Endothelial cell of umbilical vein (primary cell): ENCODE measurements at regions not wholly inside any gene's neighbourhood (a gene's known extent, or its start where the extent isn't known, plus 50 kb on each side); places are given as distances from the start of the nearest gene placed in this dataset.
A peak's percentile ranks its signal among the peaks of the same experiment; 100 is the strongest.

Experiments
- BruUV-seq: library from RNA; stranded (reverse); fragments of 400-500 nt; replicated peaks from 2 replicates; lab custom pipeline; 2021; lab: Mats Ljungman, UMichigan
- CTCF ChIA-PET: fragments of 300-600, 350-600 bp; sonication (Branson Sonifier 250); formaldehyde crosslinking; loops from one replicate; lab custom pipeline; 2021; ENCODE audit warnings: antibody characterized with exemption, inconsistent platforms; lab: Charles Lee
- POLR2A ChIA-PET: fragments of 300-600, 350-600 bp; sonication (Branson Sonifier 250); formaldehyde crosslinking; loops from one replicate; lab custom pipeline; 2021; ENCODE audit warnings: antibody characterized with exemption, inconsistent platforms; lab: Charles Lee
- DNase-seq: peaks from one replicate; pipeline ENCODE4 v3.0.0-alpha.2; 2011; ENCODE audit warnings: low read depth, low spot score
- FAIRE-seq: peaks from 2 replicates; lab custom pipeline; 2011; peaks lifted over from hg19 to GRCh38; lab: Jason Lieb, UNC
- H2AFZ ChIP-seq: 2 replicates; pipeline ENCODE4 v1.6.0; 2012; ENCODE audit warnings: low read depth, low read length, control low read depth, inconsistent platforms
- H3K27ac ChIP-seq: 2 replicates; pipeline ENCODE4 v1.5.1; 2011; ENCODE audit warnings: low read depth, mild to moderate bottlenecking, control low read depth, low read length, moderate library complexity; ENCODE audit not compliant: insufficient read depth
- H3K27me3 ChIP-seq, 2 experiments: 2 replicates each; pipeline versions ENCODE4 v1.6.0 to v1.6.1; 2011; ENCODE audit warnings: low read length in 2 of 2, mixed read lengths in 1 of 2; ENCODE audit not compliant: control insufficient read depth in 2 of 2, insufficient read depth in 2 of 2
- H3K36me3 ChIP-seq, 2 experiments: 2 replicates in 1 of 2; 3 replicates in 1 of 2; pipeline ENCODE4 v1.5.1; 2011; ENCODE audit warnings: low read length in 2 of 2, mild to moderate bottlenecking in 1 of 2, moderate library complexity in 1 of 2; ENCODE audit not compliant: control insufficient read depth in 2 of 2, insufficient read depth in 2 of 2; ENCODE audit errors: extremely low read depth in 1 of 2
- H3K4me1 ChIP-seq: 3 replicates; pipeline ENCODE4 v1.5.1; 2011; ENCODE audit warnings: mild to moderate bottlenecking, low read length; ENCODE audit not compliant: control insufficient read depth, insufficient read depth; ENCODE audit errors: extremely low read depth
- H3K4me2 ChIP-seq: 2 replicates; pipeline ENCODE4 v1.6.1; 2011; ENCODE audit warnings: low read length, control low read depth, mixed read lengths; ENCODE audit not compliant: insufficient read depth
- H3K4me3 ChIP-seq, 3 experiments: fragments of 200-600 bp in 1 of 3; sonication (generic), shearing (Covaris generic) in 1 of 3; replicated peaks in 1 of 3; 2 replicates each; pipeline ENCODE4 v1.5.1; 2011 to 2016; ENCODE audit warnings: control low read depth in 3 of 3, low read length in 3 of 3, mild to moderate bottlenecking in 2 of 3, inconsistent platforms in 1 of 3, low read depth in 1 of 3, moderate library complexity in 1 of 3; ENCODE audit not compliant: insufficient read depth in 1 of 3
- H3K79me2 ChIP-seq: 2 replicates; pipeline ENCODE4 v1.6.0; 2012; ENCODE audit warnings: low read length, inconsistent platforms; ENCODE audit not compliant: control insufficient read depth, insufficient read depth
- H3K9ac ChIP-seq: replicated peaks from 2 replicates; pipeline ENCODE3; 2011; ENCODE audit warnings: low read length, control low read depth; ENCODE audit not compliant: insufficient read depth; ENCODE audit errors: extremely low read depth
- H3K9me1 ChIP-seq: replicated peaks from 3 replicates; pipeline ENCODE4 v1.6.0; 2011; ENCODE audit warnings: mild to moderate bottlenecking, low read length; ENCODE audit not compliant: control insufficient read depth, insufficient read depth; ENCODE audit errors: extremely low read depth
- H3K9me3 ChIP-seq: replicated peaks from 2 replicates; pipeline ENCODE4 v1.5.1; 2012; ENCODE audit warnings: low read length, inconsistent platforms; ENCODE audit not compliant: control insufficient read depth, insufficient read depth
- H4K20me1 ChIP-seq: replicated peaks from 2 replicates; pipeline ENCODE3; 2011; ENCODE audit warnings: mild to moderate bottlenecking, low read length; ENCODE audit not compliant: control insufficient read depth, insufficient read depth; ENCODE audit errors: extremely low read depth
- EZH2 ChIP-seq: IDR thresholded peaks from 2 replicates; pipeline ENCODE4 v1.6.1; 2012; ENCODE audit warnings: borderline replicate concordance, low read depth, mild to moderate bottlenecking, moderate library complexity, low read length, inconsistent platforms; ENCODE audit not compliant: severe bottlenecking
- FOS ChIP-seq: IDR thresholded peaks from 2 replicates; pipeline ENCODE4 v1.6.1; 2011; ENCODE audit warnings: mild to moderate bottlenecking, low read length, moderate library complexity, borderline replicate concordance; ENCODE audit not compliant: insufficient read depth
- GATA2 ChIP-seq: IDR thresholded peaks from 2 replicates; pipeline ENCODE4 v1.7.0; 2011; ENCODE audit warnings: low read depth, mild to moderate bottlenecking, moderate library complexity, mixed read lengths, low read length; ENCODE audit not compliant: insufficient read length, insufficient read depth
- JUN ChIP-seq: IDR thresholded peaks from 2 replicates; pipeline ENCODE4 v1.6.1; 2011; ENCODE audit warnings: borderline replicate concordance, low read depth; ENCODE audit not compliant: insufficient read length, insufficient read depth
- MYC ChIP-seq: IDR thresholded peaks from one replicate; pipeline ENCODE4 v1.6.1; 2011; ENCODE audit warnings: mild to moderate bottlenecking, low read depth, low read length
- POLR2A ChIP-seq: IDR thresholded peaks from 2 replicates; pipeline ENCODE4 v1.6.1; 2012; ENCODE audit warnings: low read depth, mild to moderate bottlenecking, control low read depth, low read length
- POLR2AphosphoS5 ChIP-seq: IDR thresholded peaks from 2 replicates; pipeline ENCODE4 v1.6.1; 2012; ENCODE audit warnings: low read depth, mild to moderate bottlenecking, control low read depth, low read length, moderate library complexity; ENCODE audit not compliant: insufficient read depth
- dilution Hi-C: fragments of 300-500 bp; cut with MboI; formaldehyde crosslinking; loops from one replicate; pipeline ENCODE4 v1.15.0; 2019; ENCODE audit warnings: low sequenced_read_pairs; ENCODE audit not compliant: extremely low pct_ligation_motif_present
- intact Hi-C: fragments of 100-400 bp; cut with micrococcal nuclease; formaldehyde crosslinking; loops from one replicate; pipeline ENCODE4 v1.10.0; 2022
- TF ChIP-seq, protein P1 (sequence below), 2 donors: IDR thresholded peaks; 1 replicate in 1 of 2; 2 replicates in 1 of 2; pipeline ENCODE4 v1.5.1; 2011; ENCODE audit warnings: low read length in 2 of 2, mild to moderate bottlenecking in 2 of 2, moderate library complexity in 2 of 2, control low read depth in 1 of 2, inconsistent platforms in 1 of 2, low read depth in 1 of 2; ENCODE audit not compliant: insufficient read depth in 1 of 2; ENCODE audit errors: extremely low read depth in 1 of 2

DNA sequence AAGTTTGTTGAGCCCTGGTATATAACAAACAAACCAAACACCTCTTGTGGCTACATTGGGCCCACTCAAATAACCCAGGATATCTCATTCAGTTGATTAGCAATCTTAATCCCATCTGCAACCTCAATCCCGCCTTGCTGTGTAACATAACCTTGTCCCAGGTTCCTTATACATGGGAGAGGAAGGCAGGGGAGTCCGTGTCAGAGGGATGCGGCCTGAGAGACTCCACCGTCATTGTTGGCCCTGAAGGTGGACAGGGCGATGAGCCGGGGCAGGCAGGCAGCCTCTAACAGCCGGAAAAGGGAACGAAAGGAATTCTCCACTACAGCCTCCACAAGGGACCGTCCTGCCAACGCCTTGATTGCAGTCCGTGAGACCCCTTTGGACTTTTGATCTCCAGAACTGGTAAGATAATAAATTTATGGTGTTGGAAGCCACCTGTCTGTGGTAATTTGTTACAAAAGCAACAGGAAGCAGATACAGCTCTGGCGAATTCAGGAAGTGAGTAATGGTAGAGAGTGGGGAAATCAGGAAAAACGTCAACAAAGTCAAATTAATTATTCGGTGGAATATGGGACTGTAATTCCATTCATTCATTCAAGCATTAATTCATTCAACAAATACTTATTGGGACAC is 124.5 kb upstream of the SALL4 start:
- Histone ChIP-seq H3K9ac (peak overlapping the region; percentile 62), H3K9me1 (no peaks in the 10 kb centered on the region), H2AFZ (peak overlapping the region; percentile 71), H4K20me1 (no peaks in the 10 kb centered on the region), H3K4me2 (peak overlapping the region; percentile 54), H3K27ac (peak overlapping the region; percentile 93), H3K4me1 (peaks cover 34% of the 10 kb centered on the region), H3K36me3 (no peaks in the 10 kb centered on the region), H3K27me3 (no peaks in the 10 kb centered on the region), H3K79me2 (no peaks in the 10 kb centered on the region), H3K9me3 (no peaks in the 10 kb centered on the region), H3K4me3 (no peak overlapping the region)
- dilution Hi-C loops (no loop called here), intact Hi-C loops (loop anchor here (1.0 to 5.0 kb wide), 3 partner anchors 39 to 295 kb away; no protein-coding TSS in a partner anchor)
- TF ChIP-seq FOS (peak; percentile 74), POLR2AphosphoS5 (peak; percentile 76), JUN (peak; percentile 93), EZH2 (no peak), POLR2A (peak; percentile 63), GATA2 (peak; percentile 44), MYC (no peak)
- TF ChIP-seq, protein P1, sequence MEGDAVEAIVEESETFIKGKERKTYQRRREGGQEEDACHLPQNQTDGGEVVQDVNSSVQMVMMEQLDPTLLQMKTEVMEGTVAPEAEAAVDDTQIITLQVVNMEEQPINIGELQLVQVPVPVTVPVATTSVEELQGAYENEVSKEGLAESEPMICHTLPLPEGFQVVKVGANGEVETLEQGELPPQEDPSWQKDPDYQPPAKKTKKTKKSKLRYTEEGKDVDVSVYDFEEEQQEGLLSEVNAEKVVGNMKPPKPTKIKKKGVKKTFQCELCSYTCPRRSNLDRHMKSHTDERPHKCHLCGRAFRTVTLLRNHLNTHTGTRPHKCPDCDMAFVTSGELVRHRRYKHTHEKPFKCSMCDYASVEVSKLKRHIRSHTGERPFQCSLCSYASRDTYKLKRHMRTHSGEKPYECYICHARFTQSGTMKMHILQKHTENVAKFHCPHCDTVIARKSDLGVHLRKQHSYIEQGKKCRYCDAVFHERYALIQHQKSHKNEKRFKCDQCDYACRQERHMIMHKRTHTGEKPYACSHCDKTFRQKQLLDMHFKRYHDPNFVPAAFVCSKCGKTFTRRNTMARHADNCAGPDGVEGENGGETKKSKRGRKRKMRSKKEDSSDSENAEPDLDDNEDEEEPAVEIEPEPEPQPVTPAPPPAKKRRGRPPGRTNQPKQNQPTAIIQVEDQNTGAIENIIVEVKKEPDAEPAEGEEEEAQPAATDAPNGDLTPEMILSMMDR (IDR thresholded peaks at IDR 0.05; ENCODE audit: extremely low read depth in 1 of 2, insufficient read depth in 1 of 2, low read depth in 1 of 2, low read length in 2 of 2), result no peak
- peak; percentile 94 for DNase-seq
- TSS peak; percentile 83 for BruUV-seq
- ChIA-PET POLR2A (no interaction called here), CTCF (interaction anchor here (1.1 kb wide), 1 partner anchor 40 kb away, joined by 3 read pairs; no protein-coding TSS in a partner anchor)
- FAIRE-seq, result peak; percentile 83
